Keratinocyte (primary cell): ENCODE measurements at regions not wholly inside any gene's neighbourhood (a gene's known extent, or its start where the extent isn't known, plus 50 kb on each side); places are given as distances from the start of the nearest gene placed in this dataset.

Experiments
- EZH2 ChIP-seq: IDR thresholded peaks from one replicate; pipeline ENCODE4 v1.6.1; 2012; ENCODE audit warnings: inconsistent platforms, mild to moderate bottlenecking, low read length, moderate library complexity
- TF ChIP-seq, protein P1 (sequence below), 3 experiments: IDR thresholded peaks in 1 of 3; conservative IDR thresholded peaks in 1 of 3; optimal IDR thresholded peaks in 1 of 3; 2 replicates in 2 of 3; 3 replicates in 1 of 3; pipeline versions ENCODE3 to v1.5.1; 2011; ENCODE audit warnings: low read length in 3 of 3, mild to moderate bottlenecking in 3 of 3, moderate library complexity in 2 of 3, control low read depth in 1 of 3, inconsistent platforms in 1 of 3; ENCODE audit not compliant: insufficient read depth in 2 of 3; ENCODE audit errors: extremely low read depth in 1 of 3

DNA sequence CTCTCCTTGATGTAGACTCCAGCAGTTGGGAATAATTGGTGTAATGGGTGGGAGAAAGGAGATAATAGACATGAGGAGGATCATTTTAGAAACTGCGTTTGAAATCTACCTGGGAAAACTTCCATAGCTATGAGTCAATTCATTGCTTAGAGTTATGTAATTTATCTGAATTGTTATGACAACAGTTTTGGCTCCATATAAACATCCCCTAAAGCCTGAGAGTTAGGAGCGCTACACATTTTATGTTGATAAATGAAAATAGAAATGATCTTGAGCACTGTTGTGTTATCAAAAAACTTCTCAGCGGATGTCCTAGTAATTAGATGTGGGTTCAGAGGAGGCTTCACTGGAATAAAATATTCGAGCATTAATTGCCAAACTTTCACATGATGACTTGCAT, 573.4 kb downstream of the TSN start:
- no peak for TF ChIP-seq EZH2
- TF ChIP-seq, protein P1, sequence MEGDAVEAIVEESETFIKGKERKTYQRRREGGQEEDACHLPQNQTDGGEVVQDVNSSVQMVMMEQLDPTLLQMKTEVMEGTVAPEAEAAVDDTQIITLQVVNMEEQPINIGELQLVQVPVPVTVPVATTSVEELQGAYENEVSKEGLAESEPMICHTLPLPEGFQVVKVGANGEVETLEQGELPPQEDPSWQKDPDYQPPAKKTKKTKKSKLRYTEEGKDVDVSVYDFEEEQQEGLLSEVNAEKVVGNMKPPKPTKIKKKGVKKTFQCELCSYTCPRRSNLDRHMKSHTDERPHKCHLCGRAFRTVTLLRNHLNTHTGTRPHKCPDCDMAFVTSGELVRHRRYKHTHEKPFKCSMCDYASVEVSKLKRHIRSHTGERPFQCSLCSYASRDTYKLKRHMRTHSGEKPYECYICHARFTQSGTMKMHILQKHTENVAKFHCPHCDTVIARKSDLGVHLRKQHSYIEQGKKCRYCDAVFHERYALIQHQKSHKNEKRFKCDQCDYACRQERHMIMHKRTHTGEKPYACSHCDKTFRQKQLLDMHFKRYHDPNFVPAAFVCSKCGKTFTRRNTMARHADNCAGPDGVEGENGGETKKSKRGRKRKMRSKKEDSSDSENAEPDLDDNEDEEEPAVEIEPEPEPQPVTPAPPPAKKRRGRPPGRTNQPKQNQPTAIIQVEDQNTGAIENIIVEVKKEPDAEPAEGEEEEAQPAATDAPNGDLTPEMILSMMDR (optimal IDR thresholded peaks at IDR 0.05 in 1 of 3, IDR thresholded peaks at IDR 0.05 in 1 of 3, conservative IDR thresholded peaks at IDR 0.05 in 1 of 3; ENCODE audit: extremely low read depth in 1 of 3, insufficient read depth in 2 of 3, low read length in 3 of 3) = no peak
